HG02571 (cell line): ENCODE measurements at regions not wholly inside any gene's neighbourhood (a gene's known extent, or its start where the extent isn't known, plus 50 kb on each side); places are given as distances from the start of the nearest gene placed in this dataset.

Experiments used
- ATAC-seq: cut with Tn5 transposase; IDR thresholded peaks from one replicate; pipeline ENCODE4 v1.9.1; 2021; ENCODE audit warnings: mild to moderate bottlenecking, moderate library complexity; ENCODE audit not compliant: unreplicated experiment

DNA sequence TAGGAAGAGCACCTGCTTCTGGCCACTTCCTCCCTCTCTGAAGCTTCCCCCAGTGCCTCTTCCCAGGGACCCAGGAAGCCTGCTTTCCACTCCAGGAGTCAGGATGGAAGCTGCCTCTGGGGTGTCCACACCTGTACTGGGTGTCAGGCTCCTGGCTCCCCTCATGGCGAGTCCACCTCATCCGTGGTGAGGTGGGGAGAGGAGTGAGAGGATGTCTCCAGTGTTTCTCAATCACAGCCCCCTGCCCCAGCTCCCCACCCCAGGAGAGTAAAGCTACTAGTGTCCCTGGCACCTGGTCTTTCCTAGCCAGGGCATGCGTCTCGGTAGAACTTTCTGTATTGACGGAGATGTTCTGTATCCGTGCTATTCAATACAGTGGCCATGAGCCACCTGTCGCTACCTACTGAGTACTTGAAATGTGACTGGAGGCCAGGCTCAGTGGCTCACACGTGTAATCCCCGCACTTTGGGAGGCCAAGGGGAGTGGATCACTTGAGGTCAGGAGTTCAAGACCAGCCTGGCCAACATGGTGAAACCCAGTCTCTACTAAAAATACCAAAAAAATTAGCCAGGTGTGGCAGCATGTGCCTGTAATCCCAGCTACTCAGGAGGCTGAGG is 171.2 kb upstream of the HAAO start:
- no peak for ATAC-seq

GRCh38 chr2:42962508-42962953 is 170.1 kb upstream of the HAAO start:
- no peak for ATAC-seq

DNA sequence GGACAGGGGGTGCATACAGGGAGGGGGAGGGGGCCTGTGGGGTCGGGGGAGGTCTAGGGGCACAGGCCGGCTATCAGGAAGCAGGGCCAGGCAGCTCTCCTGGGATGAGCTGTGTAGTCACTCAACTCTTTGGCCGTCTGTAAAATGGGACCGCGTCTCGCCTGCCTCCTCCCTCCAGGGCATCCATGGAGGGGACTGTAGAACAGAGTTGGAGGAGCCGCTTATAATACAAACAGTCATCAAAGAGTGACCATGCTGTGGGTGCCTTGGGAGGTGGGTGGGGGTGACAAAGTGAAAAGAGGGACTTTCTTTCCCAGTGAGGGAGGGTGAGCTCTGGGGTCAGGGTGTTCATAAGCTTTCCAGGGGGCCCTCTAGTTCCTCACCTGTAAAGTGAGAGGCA is 169.6 kb upstream of the HAAO start:
- no peak for ATAC-seq

GRCh38 chr2:42961385-42961811 is 169.0 kb upstream of the HAAO start:
- no peak for ATAC-seq

DNA sequence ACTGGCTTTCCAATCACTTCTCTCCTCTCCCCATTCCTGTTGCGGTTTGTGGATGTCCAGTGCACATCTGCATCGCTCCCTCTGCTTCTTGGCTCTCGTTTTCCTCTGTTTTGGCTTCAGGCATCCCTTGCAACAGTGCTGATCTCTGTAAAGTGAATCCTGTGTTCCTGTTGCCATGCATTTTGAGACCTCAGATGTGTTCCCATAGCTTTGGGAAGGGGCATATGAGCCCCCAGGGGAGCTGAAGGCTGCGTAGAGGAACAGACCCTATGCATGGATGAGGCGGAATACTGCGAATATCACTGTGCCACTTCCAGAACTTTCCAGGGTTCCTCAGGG is 168.4 kb upstream of the HAAO start:
- ATAC-seq: no peak

DNA sequence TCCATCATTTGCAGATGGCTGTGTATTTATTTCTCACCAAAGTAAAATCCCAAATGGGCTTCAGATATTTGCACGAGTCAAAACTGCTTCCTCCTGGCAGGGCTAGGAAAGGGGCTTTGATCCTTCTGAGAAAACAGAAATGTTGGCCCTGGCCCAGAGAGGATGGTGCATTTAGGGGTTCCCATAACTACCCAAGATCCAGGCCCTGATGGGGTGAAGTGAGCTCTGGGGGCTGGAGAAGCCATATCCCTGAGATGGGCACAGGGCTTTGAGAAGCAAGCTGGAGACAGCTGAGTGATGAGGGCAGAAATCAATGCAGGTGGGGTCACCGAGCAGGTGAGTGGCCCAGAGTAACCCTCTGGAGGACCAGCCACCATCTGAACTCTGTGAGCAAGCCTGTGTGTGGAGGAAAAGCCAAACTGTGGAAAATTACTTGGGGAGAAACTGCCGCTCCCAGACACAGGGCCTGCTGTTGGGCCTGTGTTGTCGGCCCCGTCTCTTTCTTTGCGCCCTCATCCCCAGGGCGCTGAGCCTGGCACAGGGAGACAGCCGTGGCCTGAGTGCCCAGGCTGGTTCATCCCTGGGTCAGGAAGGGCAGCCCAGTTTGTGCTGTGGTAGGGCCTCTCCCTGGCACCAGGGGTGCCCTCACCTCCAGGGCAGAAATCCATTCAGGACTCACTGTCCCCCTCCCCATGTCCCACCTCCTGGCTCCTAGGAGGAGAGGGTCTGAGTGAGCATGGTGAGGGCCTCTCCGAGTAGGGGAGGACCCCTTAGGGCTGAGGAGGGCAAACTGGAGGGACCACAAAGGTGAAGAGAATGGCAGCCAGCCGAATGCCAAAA is 167.8 kb upstream of the HAAO start:
- no peak for ATAC-seq

GRCh38 chr2:42959234-42960001 is 167.0 kb upstream of the HAAO start:
- no peak for ATAC-seq

GRCh38 chr2:42958741-42959233 is 166.4 kb upstream of the HAAO start:
- ATAC-seq: no peak

DNA sequence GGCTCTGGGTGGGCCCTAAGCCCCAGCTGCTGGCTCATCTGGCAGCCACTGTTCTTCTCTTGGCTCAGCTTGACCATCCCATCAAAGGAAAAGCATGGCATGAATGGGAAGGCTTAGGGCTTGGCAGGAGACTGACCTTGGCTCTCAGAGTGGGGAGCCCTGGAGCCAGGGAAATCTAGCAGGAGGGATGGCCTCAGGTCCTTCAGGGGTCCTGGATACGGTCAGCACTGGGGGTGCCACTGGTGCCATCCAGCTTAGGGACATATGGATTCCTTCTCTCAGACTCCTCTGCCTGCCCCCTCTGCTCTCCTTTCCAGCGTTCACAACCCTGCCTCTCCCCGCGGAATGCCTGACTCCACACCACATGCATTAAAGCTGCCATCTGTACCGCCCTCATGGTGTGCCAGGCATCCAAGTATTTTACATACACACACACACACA is 165.5 kb upstream of the HAAO start:
- no peak for ATAC-seq

GRCh38 chr2:42957109-42957860 is 164.9 kb upstream of the HAAO start:
- no peak for ATAC-seq

DNA sequence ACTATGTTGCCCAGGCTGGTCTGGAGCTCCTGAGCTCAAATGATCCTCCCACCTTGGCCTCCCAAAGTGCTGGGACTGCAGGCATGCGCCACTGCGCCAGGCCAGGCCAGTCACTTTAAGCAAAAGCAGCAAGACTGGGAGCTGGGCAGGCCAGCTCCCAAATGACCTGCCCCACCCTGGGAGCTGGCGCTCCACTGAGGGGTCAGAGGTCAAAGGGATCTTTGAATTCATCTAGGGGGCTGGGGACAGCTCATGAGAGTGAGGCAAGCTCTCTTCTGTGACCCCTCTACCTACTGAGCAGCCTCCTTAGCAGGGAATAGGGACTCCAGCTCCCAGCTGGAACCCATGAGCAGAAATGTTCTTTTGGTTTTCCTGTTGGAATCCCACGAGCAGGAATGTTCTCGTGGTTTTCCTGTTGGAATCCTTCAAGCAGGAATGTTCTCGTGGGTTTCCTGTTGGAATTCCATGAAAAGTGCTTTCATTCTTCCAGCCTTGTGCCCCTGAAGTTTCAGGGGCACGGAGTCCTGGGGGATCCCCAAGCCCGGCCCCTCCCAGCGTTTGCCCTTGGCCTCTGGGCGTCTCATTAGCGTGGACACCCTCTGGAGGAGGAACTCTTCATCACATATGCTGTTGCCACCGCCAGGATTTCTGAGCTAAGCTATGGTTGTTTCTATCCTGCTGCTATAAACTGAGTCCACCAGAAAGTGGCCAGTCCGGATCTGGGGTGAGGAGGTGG is 162.0 kb upstream of the HAAO start:
- no peak for ATAC-seq

- ATAC-seq: no peak
These were observed 160.8 kb upstream of the HAAO start for GRCh38 chr2:42953216-42953615.

DNA sequence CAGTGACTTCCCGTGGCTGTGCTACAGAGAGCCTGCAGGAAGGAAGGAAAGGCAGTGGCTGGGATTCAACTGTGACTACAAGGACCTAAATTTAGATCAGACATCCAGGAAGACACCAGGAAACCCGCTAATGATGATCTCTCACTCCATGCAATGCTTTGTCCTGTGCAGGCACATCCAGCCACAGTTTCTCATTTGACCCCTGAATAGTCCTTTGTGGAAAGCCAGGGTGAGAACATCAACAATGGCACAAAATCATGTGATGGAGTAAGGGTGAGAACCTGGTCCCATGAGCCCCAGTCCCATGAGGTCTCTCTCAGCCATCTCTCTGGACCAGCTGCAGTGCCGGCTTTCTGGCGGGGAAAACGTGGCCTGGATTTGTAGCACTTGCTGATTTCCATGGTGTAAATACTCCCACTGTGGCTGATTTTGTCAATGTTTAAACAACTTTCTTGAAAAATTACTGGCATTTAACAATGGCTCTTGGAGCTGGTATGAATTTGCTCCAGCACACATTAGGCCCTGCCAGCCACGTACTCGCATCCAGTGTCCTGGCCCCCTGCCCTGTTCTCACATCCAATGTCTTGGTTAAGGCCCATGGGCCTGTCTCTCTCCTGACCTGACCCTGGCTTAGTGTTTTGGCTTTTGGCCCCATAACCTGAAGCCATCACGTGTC is 159.0 kb upstream of the HAAO start:
- no peak for ATAC-seq

- no peak for ATAC-seq
These were observed 156.7 kb upstream of the HAAO start for GRCh38 chr2:42949125-42949524.

DNA sequence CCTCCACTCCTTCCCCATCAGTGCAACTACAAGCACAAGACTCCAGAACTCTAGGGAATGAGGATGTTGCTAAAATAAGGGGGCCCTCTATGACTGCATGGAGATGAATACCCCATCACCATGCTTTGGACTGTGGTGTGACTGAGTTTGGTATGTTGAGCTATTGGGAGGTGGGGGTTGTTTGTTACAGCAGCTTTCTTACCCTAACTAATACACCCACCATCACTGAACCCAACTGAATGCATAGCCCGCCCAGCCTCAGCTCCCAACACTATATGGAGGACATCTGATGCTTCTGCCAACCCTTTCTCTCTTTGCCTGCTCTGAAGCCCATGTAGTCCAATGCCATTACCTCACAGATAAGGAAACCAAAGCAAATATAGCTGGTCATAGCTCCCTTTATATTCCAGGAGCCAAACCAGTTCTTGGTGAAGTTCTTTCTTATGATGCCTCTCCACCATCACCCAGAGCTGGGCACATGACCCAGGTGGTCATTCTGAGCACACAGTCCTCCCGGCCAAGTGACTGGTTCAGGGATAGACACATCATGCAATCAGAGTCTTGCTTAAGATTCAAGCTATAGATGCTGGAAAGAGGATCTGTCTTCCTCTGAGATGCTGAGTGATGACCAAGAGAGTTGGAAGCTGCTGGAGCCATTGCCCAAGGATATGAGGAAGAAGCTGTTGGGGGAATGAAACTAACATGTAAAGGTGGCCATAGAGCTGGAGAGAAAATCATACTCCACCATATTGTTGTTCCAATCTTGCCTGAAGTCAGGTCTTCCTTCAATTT is 155.6 kb upstream of the HAAO start:
- no peak for ATAC-seq

DNA sequence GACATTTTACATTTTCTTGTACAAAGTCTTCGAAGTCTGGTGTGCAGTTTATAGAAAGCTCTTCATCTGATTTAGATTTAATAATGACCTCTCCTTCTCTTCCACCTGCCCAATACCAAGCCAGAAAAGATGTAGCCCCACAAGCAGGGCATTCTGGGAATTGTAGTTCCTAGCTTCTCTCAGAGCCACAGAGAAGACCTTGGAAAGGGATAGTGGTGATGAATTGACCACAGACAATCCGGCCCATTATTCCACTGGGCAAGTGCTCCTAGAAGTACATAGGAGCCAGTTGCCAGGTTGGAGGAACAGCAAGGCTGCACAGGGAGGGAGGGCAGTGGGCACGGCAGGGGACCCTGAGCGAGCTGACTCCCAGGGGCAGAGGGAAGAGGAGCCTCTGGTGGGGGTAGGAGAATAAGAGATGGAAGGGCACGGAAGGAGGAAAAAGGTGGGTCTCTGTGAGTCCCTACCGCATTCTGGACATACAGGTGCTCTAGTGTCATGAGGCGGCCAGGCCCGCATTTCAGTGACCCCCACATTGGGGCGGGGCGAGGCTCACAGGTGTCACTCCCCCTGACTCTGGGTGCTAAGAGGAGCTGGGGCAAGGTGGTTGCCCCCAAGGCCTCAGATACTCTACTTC is 152.5 kb upstream of the HAAO start:
- no peak for ATAC-seq

GRCh38 chr2:42942990-42943493 is 150.7 kb upstream of the HAAO start:
- ATAC-seq: no peak
